PC-9 (cell line): ENCODE measurements at regions not wholly inside any gene's neighbourhood (a gene's known extent, or its start where the extent isn't known, plus 50 kb on each side); places are given as distances from the start of the nearest gene placed in this dataset.

Experiments used
- EZH2 ChIP-seq: fragments of 200-600 bp; sonication (generic); IDR thresholded peaks from 2 replicates; pipeline ENCODE4 v1.8.0; 2017; ENCODE audit warnings: antibody characterized with exemption, low read depth
- TF ChIP-seq, protein P1 (sequence below): fragments of 200-600 bp; sonication (generic); conservative IDR thresholded peaks from 2 replicates; pipeline ENCODE4 v1.6.1; 2017; ENCODE audit warnings: mixed run types, antibody characterized with exemption, mild to moderate bottlenecking, moderate library complexity

DNA sequence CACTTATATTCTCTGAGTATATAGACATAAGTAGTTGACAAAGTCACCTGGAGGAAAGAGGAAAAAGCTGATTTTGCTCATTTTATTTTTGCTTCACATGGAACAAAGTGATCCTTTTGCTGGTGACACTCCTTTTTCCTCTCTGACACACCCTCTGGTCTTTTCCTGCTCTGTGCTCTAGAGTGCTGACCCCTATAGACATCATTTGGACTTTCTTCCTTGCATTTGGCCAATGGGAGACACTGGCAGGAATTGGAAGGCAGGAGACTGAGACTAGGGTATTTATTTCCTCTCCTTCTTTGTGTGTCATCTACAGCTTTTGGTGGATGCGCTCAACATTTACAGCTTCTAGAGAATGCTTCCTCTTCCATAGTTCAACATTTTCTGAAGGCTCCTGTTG lies 1078.1 kb downstream of the SORCS1 start:
- TF ChIP-seq, protein P1, sequence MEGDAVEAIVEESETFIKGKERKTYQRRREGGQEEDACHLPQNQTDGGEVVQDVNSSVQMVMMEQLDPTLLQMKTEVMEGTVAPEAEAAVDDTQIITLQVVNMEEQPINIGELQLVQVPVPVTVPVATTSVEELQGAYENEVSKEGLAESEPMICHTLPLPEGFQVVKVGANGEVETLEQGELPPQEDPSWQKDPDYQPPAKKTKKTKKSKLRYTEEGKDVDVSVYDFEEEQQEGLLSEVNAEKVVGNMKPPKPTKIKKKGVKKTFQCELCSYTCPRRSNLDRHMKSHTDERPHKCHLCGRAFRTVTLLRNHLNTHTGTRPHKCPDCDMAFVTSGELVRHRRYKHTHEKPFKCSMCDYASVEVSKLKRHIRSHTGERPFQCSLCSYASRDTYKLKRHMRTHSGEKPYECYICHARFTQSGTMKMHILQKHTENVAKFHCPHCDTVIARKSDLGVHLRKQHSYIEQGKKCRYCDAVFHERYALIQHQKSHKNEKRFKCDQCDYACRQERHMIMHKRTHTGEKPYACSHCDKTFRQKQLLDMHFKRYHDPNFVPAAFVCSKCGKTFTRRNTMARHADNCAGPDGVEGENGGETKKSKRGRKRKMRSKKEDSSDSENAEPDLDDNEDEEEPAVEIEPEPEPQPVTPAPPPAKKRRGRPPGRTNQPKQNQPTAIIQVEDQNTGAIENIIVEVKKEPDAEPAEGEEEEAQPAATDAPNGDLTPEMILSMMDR, result no peak
- no peak for TF ChIP-seq EZH2
